OCI-LY7 (cell line): ENCODE measurements at regions not wholly inside any gene's neighbourhood (a gene's known extent, or its start where the extent isn't known, plus 50 kb on each side); places are given as distances from the start of the nearest gene placed in this dataset.

ENCODE experiments used
- CTCF ChIP-seq: fragments of 200-600 bp; sonication (generic); conservative IDR thresholded peaks from 2 replicates; pipeline ENCODE4 v1.5.1; 2014; ENCODE audit warnings: mild to moderate bottlenecking, antibody characterized with exemption, low read length, moderate library complexity, mixed read lengths
- EZH2phosphoT487 ChIP-seq: fragments of 200-600 bp; sonication (generic); IDR thresholded peaks from 2 replicates; pipeline ENCODE4 v1.6.1; 2018; ENCODE audit warnings: low read depth, borderline replicate concordance, mild to moderate bottlenecking, mixed run types, antibody characterized with exemption, low read length, moderate library complexity, mixed read lengths

- no peak for TF ChIP-seq CTCF
- TF ChIP-seq EZH2phosphoT487: no peak
Measured at GRCh38 chr2:23121968-23122648, 262.9 kb upstream of the KLHL29 start.
